Right atrium auricular region (tissue), 2 donors: ENCODE measurements at regions not wholly inside any gene's neighbourhood (a gene's known extent, or its start where the extent isn't known, plus 50 kb on each side); places are given as distances from the start of the nearest gene placed in this dataset.

Experiments
- DNase-seq: peaks from one replicate; pipeline ENCODE4 v3.0.0-alpha.2; 2019; ENCODE audit warnings: low spot score
- H3K27ac ChIP-seq, 2 donors: fragments of 200-600 bp; sonication (generic); 1 replicate in 1 of 2; 2 replicates in 1 of 2; pipeline ENCODE4 v1.5.1; 2016 to 2019
- H3K27me3 ChIP-seq, 2 donors: fragments of 200-600 bp; sonication (generic); one replicate each; pipeline versions ENCODE4 v1.5.1 to v1.6.0; 2017 to 2019
- H3K36me3 ChIP-seq: fragments of 200-600 bp; sonication (generic); one replicate; pipeline ENCODE4 v1.5.1; 2016
- H3K4me1 ChIP-seq, 2 donors: fragments of 200-600 bp; sonication (generic); one replicate each; pipeline versions ENCODE4 v1.5.1 to v1.6.0; 2017 to 2019
- H3K4me3 ChIP-seq, 2 donors: fragments of 200-600 bp; sonication (generic); 1 replicate in 1 of 2; 2 replicates in 1 of 2; pipeline ENCODE4 v1.5.1; 2017 to 2019; ENCODE audit warnings: mild to moderate bottlenecking in 1 of 2, moderate library complexity in 1 of 2
- H3K9me3 ChIP-seq, 2 donors: fragments of 200-600 bp; sonication (generic); one replicate each; pipeline ENCODE4 v1.5.1; 2019
- TF ChIP-seq, protein P1 (sequence below), 2 donors: fragments of 200-600 bp; sonication (generic); IDR thresholded peaks; one replicate each; pipeline ENCODE4 v1.5.1; 2019; ENCODE audit warnings: antibody characterized with exemption in 2 of 2

DNA sequence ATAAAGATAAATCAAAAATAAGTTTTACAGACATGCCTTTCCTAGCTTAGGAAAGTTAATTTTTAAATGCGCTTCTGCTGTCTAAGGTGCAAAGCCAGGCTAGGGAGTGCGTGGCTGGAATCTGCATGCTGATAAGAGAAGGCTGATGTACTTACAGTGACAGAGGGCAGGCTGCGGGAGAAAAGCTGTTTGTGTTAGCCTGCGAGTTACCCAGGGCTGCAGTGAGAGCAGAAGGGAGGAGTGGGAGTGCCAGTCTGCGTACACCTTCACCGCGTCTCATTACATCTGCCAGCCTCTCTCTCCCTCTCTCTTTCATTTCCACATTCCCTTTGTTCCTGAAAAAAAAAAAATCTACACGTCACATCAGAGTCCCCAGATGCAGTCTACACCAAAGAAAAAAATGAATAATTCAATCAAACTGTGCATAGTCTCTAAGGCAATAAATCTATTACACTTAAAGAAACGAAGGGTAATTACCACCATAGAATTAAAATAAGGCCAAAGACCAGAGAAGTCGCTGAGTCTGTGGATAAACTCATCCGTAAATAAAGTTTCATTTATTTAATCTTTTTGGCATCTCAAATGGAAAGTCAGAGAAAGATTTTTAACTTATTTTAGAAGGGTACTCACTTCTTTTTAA lies 126.4 kb upstream of the C11orf58 start:
- H3K9me3 ChIP-seq = no peaks in the 10 kb centered on the region
- no peak for DNase-seq
- peaks cover 0 to 3% of the 10 kb centered on the region in 2 donors for H3K27me3 ChIP-seq
- H3K36me3 ChIP-seq = no peaks in the 10 kb centered on the region
- H3K4me3 ChIP-seq = peak overlapping the region; percentile 45 to 63
- H3K4me1 ChIP-seq = peaks cover 0 to 21% of the 10 kb centered on the region in 2 donors
- TF ChIP-seq, protein P1, sequence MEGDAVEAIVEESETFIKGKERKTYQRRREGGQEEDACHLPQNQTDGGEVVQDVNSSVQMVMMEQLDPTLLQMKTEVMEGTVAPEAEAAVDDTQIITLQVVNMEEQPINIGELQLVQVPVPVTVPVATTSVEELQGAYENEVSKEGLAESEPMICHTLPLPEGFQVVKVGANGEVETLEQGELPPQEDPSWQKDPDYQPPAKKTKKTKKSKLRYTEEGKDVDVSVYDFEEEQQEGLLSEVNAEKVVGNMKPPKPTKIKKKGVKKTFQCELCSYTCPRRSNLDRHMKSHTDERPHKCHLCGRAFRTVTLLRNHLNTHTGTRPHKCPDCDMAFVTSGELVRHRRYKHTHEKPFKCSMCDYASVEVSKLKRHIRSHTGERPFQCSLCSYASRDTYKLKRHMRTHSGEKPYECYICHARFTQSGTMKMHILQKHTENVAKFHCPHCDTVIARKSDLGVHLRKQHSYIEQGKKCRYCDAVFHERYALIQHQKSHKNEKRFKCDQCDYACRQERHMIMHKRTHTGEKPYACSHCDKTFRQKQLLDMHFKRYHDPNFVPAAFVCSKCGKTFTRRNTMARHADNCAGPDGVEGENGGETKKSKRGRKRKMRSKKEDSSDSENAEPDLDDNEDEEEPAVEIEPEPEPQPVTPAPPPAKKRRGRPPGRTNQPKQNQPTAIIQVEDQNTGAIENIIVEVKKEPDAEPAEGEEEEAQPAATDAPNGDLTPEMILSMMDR (IDR thresholded peaks at IDR 0.05) = no peak
- no peak overlapping the region for H3K27ac ChIP-seq

DNA sequence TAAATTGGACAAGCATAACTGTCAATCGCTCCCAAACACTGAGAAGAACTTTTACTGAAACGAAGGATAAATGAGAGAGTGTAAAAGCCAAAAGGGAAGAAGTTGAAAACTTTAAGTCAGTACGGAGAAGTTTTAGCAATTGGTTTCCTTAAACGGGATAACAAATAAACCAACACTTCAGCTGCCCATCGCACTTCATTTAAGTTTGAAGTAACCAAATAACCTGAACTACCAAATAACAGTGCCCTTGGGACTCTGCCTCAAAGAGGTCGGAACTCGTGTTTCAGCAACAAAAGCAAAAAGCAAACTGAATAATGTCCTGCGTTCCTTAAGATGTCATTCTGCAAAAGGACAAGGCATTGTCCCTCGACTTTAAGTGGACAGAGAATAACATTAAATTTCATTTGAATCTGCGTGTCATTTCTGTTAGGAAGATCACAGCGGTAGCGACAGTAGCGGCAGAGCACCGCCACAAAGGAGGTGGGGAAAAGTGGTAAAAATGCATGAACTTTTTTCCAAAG lies 127.0 kb upstream of the C11orf58 start:
- Histone ChIP-seq H3K4me1 (peaks cover 0 to 21% of the 10 kb centered on the region in 2 donors), H3K27ac (no peak overlapping the region), H3K27me3 (peaks cover 0 to 5% of the 10 kb centered on the region in 2 donors), H3K4me3 (peak overlapping the region; percentile 45 to 63), H3K36me3 (no peaks in the 10 kb centered on the region), H3K9me3 (no peaks in the 10 kb centered on the region)
- TF ChIP-seq, protein P1 (IDR thresholded peaks at IDR 0.05) = no peak
- DNase-seq = no peak

DNA sequence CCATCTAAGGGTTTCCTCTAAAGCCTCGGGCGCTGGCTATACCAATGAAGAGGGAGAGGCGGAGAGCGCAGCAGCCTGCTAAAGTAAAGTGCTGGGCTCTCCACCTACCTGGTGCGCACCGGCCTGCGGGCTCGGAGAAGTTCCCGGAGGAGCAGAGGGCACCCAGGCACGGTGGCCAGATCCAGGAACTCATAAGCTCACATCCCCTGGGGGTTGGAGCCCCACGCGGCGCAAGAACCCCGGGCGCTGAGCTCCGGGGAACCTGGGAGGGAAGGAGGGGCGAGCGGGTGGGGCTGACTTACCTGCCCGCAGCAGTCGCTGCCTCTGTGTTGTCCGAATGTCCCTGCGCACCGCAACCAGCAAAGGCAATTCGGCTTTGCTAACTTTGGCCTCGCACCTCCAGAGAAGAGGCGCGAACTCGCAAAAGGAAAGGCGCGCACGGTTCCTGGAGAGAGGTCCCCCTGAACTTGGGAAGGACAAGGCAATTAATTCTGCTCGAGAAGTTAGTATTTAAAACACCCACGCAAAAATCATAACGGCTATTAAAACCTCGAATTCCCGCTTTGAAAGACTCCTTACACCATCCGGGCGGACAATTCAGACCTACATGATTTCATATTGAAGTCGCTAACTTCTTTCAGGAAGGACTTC lies 127.6 kb upstream of the C11orf58 start:
- DNase-seq = no peak
- TF ChIP-seq, protein P1 (IDR thresholded peaks at IDR 0.05) = no peak
- peaks cover 0 to 5% of the 10 kb centered on the region in 2 donors for H3K27me3 ChIP-seq

DNA sequence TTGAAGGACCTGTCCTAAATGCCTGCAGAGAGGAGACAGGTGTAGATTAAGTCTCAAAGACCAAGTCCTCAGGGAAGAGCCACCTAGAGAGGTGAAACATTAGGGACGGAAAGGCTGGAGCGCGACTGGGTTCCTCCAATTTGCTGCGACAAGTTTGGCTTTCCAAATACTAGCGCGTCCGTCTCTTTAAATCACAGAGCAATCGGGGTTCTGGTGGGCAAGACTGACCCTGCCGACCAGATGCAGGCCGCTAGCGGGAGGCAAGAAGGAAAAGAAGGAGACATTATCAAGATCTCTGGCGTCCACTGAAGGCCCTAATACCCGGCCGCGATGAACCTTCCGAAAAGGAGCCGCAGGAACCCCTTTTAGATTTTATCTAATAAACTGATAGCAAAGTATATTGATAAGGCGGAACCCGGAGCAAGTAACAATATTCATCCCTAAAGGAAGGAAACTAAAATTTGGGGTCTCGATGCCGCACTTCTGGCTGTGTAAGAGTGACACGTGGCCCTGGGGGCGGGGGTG lies 128.2 kb upstream of the C11orf58 start:
- no peaks in the 10 kb centered on the region for H3K9me3 ChIP-seq
- no peak overlapping the region for H3K27ac ChIP-seq
- no peaks in the 10 kb centered on the region for H3K36me3 ChIP-seq
- TF ChIP-seq, protein P1 (IDR thresholded peaks at IDR 0.05) = no peak
- H3K27me3 ChIP-seq = peaks cover 0 to 5% of the 10 kb centered on the region in 2 donors
- no peak for DNase-seq
- peaks cover 0 to 21% of the 10 kb centered on the region in 2 donors for H3K4me1 ChIP-seq
- no peak overlapping the region for H3K4me3 ChIP-seq

More for the DNA sequence above, 127.6 kb upstream of the C11orf58 start:
- no peak overlapping the region for H3K27ac ChIP-seq
- H3K36me3 ChIP-seq = no peaks in the 10 kb centered on the region
- H3K4me1 ChIP-seq = peaks cover 0 to 21% of the 10 kb centered on the region in 2 donors
- H3K4me3 ChIP-seq = no peak overlapping the region
- H3K9me3 ChIP-seq = no peaks in the 10 kb centered on the region

DNA sequence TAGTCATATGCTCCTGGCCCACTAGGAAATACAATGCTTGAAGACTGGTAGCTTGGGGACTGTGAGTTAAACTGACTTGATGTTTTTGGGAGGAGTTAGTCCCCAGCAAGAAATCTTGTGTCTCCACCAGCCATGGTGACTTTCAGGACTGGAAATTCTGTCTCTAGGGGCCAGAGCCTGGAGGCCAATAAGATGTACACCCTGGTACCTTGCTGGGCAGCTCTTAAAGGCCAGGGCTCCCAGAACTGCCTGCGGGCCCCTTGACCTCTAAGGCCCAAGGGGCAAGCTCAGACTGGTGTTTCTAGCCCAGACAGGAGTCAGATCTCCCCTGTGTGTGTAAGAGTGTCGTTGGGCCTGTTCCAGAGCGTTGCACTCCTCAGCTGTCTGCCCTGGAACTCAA lies 128.7 kb upstream of the C11orf58 start:
- Histone ChIP-seq H3K4me3 (no peak overlapping the region), H3K9me3 (no peaks in the 10 kb centered on the region), H3K27me3 (peaks cover 0 to 5% of the 10 kb centered on the region in 2 donors), H3K4me1 (peaks cover 0 to 21% of the 10 kb centered on the region in 2 donors), H3K27ac (no peak overlapping the region), H3K36me3 (no peaks in the 10 kb centered on the region)
- TF ChIP-seq, protein P1 (IDR thresholded peaks at IDR 0.05) = no peak
- no peak for DNase-seq
